ENCODE measurements at regions not wholly inside any gene's neighbourhood (a gene's known extent, or its start where the extent isn't known, plus 50 kb on each side); places are given as distances from the start of the nearest gene placed in this dataset.

DNA sequence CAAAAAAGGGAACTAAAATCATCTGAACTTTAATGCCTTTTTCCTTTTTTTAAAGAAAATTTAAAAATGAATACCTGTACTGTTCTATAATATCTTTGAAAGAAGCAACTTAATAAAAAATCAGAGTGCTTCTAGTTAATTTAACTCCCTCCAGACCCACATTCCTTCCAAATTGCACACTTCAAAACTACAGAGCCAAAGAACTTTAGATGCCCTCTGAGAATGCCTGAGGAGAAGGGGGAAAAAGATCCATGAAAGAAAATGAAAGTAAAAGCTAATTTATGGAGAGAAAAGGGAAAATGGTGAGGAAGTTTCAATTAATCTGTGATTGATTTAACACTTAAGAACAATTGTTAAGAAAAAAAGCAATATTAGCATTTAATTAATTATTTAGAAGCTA, 1141.6 kb downstream of the IGSF11 start:
- intact Hi-C loops (cut with DNase I), result no loop called here
- Histone ChIP-seq H3K27ac (no peak overlapping the region), H3K9me3 (no peaks in the 10 kb centered on the region), H3K36me3 (no peaks in the 10 kb centered on the region), H3K4me1 (no peaks in the 10 kb centered on the region), H3K27me3 (no peaks in the 10 kb centered on the region), H3K4me3 (replicated peaks in 1 of 3) (no peak overlapping the region)
- TF ChIP-seq, protein P1, sequence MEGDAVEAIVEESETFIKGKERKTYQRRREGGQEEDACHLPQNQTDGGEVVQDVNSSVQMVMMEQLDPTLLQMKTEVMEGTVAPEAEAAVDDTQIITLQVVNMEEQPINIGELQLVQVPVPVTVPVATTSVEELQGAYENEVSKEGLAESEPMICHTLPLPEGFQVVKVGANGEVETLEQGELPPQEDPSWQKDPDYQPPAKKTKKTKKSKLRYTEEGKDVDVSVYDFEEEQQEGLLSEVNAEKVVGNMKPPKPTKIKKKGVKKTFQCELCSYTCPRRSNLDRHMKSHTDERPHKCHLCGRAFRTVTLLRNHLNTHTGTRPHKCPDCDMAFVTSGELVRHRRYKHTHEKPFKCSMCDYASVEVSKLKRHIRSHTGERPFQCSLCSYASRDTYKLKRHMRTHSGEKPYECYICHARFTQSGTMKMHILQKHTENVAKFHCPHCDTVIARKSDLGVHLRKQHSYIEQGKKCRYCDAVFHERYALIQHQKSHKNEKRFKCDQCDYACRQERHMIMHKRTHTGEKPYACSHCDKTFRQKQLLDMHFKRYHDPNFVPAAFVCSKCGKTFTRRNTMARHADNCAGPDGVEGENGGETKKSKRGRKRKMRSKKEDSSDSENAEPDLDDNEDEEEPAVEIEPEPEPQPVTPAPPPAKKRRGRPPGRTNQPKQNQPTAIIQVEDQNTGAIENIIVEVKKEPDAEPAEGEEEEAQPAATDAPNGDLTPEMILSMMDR (IDR thresholded peaks at IDR 0.05), result no peak
- TF ChIP-seq POLR2A (IDR thresholded peaks at IDR 0.05), result no peak
- DNase-seq, result no peak

- Histone ChIP-seq H3K36me3 (no peaks in the 10 kb centered on the region), H3K9me3 (no peaks in the 10 kb centered on the region), H3K27ac (no peak overlapping the region), H3K4me3 (replicated peaks in 1 of 3) (no peak overlapping the region), H3K27me3 (no peaks in the 10 kb centered on the region), H3K4me1 (no peaks in the 10 kb centered on the region)
- no peak for DNase-seq
- 49 to 58% methylated on average over 2 of the region's 2 CpGs for WGBS, 2 donors
- intact Hi-C loops (cut with DNase I), result no loop called here
- TF ChIP-seq POLR2A (IDR thresholded peaks at IDR 0.05), result no peak
- TF ChIP-seq, protein P1 (IDR thresholded peaks at IDR 0.05), result no peak
Observed at GRCh38 chr3:117893638-117894037, 1141.0 kb downstream of the IGSF11 start.

GRCh38 chr3:117898722-117899522, 1135.7 kb downstream of the IGSF11 start:
- Histone ChIP-seq H3K36me3 (no peaks in the 10 kb centered on the region), H3K27ac (no peak overlapping the region)
- WGBS, 2 donors, result 53 to 59% methylated on average over 6 of the region's 6 CpGs

GRCh38 chr3:117903226-117903625, 1131.4 kb downstream of the IGSF11 start:
- H3K9me3 ChIP-seq, result no peaks in the 10 kb centered on the region
- TF ChIP-seq, protein P1 (IDR thresholded peaks at IDR 0.05), result no peak
- no peak for TF ChIP-seq POLR2A (IDR thresholded peaks at IDR 0.05)
- intact Hi-C loops (cut with DNase I), result no loop called here
- H3K36me3 ChIP-seq, result no peaks in the 10 kb centered on the region
- no peak overlapping the region for H3K27ac ChIP-seq
- no peak overlapping the region for H3K4me3 ChIP-seq (replicated peaks in 1 of 3)
- no peak for DNase-seq
- no peaks in the 10 kb centered on the region for H3K4me1 ChIP-seq
- no peaks in the 10 kb centered on the region for H3K27me3 ChIP-seq

More at GRCh38 chr3:117898722-117899522, 1135.7 kb downstream of the IGSF11 start:
- TF ChIP-seq, protein P1 (IDR thresholded peaks at IDR 0.05), result no peak
- no peak for TF ChIP-seq POLR2A (IDR thresholded peaks at IDR 0.05)
- intact Hi-C loops (cut with DNase I), result no loop called here
- Histone ChIP-seq H3K4me1 (no peaks in the 10 kb centered on the region), H3K27me3 (no peaks in the 10 kb centered on the region), H3K9me3 (no peaks in the 10 kb centered on the region), H3K4me3 (replicated peaks in 1 of 3) (no peak overlapping the region)
- DNase-seq, result no peak

DNA sequence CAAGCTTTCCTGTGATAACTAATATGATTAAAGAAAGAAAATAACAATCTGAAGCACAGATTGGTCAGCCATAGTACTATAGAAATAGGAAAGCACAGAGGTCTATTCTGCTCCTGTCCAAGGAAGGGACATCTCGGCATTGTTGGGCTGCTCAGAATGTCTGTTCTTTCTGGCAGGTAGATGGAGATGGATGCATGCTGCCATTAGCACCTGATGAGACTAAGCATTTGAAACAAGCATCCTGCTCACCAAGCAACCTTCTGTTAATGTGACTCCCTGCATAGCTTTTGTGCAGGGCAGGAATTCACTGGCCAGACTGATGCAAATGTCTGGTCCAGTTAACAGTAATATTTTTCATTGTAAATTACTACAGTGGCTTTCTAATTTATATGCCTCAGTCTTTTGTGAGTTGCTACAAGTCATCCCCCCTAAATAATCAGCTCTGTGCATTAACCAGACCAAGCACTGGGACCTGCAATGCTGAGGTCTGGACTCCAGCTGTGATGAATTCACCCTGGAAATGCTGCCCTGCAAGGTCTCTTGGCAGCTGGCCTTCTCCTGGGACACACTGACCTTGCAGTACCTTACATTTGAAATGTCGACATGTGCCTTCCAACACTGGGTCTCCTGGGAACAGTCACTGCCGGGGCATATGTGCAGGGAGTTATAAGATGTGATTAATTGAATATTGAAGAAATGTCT, 1123.7 kb downstream of the IGSF11 start:
- Histone ChIP-seq H3K27ac (no peak overlapping the region), H3K4me3 (replicated peaks in 1 of 3) (no peak overlapping the region), H3K27me3 (no peaks in the 10 kb centered on the region), H3K9me3 (no peaks in the 10 kb centered on the region), H3K4me1 (no peaks in the 10 kb centered on the region), H3K36me3 (no peaks in the 10 kb centered on the region)
- 63 to 68% methylated on average over 3 of the region's 3 CpGs for WGBS, 2 donors
- no peak for TF ChIP-seq POLR2A (IDR thresholded peaks at IDR 0.05)
- TF ChIP-seq, protein P1 (IDR thresholded peaks at IDR 0.05), result no peak
- intact Hi-C loops (cut with DNase I), result no loop called here
- no peak for DNase-seq

All from thyroid gland (tissue), 4 donors.